Motor neuron (in vitro differentiated cells): ENCODE measurements at regions not wholly inside any gene's neighbourhood (a gene's known extent, or its start where the extent isn't known, plus 50 kb on each side); places are given as distances from the start of the nearest gene placed in this dataset.
"Not testable (repeated sequence)": the region's sequence is repeated elsewhere in the genome, so short reads cannot be mapped to it uniquely, and the experiment has no call there.

Experiments
- ATAC-seq, 8 experiments: fragments of 200-7000 bp; cut with Tn5 transposase; replicated peaks in 6 of 8; 2 replicates each; pipeline ENCODE4 v1.8.0; 2021; ENCODE audit warnings: mild to moderate bottlenecking in 8 of 8, moderate library complexity in 8 of 8
- H3K27ac ChIP-seq, 2 donors: fragments of 250-450 bp; sonication (Bioruptor Pico); 2 replicates each; pipeline ENCODE4 v1.9.0; 2021; ENCODE audit warnings: antibody characterized with exemption in 2 of 2, mild to moderate bottlenecking in 2 of 2, moderate library complexity in 1 of 2
- H3K4me1 ChIP-seq, 2 donors: fragments of 250-450 bp; sonication (Bioruptor Pico); replicated peaks in 1 of 2; 2 replicates each; pipeline ENCODE4 v1.6.1; 2021; ENCODE audit warnings: antibody characterized with exemption in 2 of 2, mild to moderate bottlenecking in 2 of 2, moderate library complexity in 1 of 2
- H3K4me3 ChIP-seq, 5 donors: fragments of 250-450 bp; sonication (Bioruptor Pico); 2 replicates each; pipeline ENCODE4 v1.9.0; 2021; ENCODE audit warnings: antibody characterized with exemption in 5 of 5, mild to moderate bottlenecking in 5 of 5, moderate library complexity in 4 of 5
- WGBS, 10 experiments: fragments of 450-650 bp; shearing (Covaris generic); methylation state at CpG; one replicate each; pipeline ENCODE4 v1.0.0; 2022; 5-methylcytosine and 5-hydroxymethylcytosine counted together
- in situ Hi-C, 9 experiments: fragments of 400-800 bp; cut with MboI; loops; one replicate each; pipeline ENCODE4 v1.15.0; 2021; ENCODE audit warnings: low sequenced_read_pairs in 9 of 9, low pct_unique_long_range_greater_than_20kb in 2 of 9; ENCODE audit not compliant: unreplicated experiment in 9 of 9

- no peak overlapping the region for H3K4me3 ChIP-seq
- in situ Hi-C loops = no loop called here
- 0 to 74% (median 50%) methylated on average over 1 to 2 of the region's 2 CpGs; no CpG with 5 or more reads in 5 of the 10 experiments for WGBS, 10 experiments
- H3K27ac ChIP-seq = no peak overlapping the region
- no peak for ATAC-seq
- no peaks in the 10 kb centered on the region for H3K4me1 ChIP-seq
These were observed 1012.9 kb downstream of the RAB28 start for GRCh38 chr4:12471193-12471592.

DNA sequence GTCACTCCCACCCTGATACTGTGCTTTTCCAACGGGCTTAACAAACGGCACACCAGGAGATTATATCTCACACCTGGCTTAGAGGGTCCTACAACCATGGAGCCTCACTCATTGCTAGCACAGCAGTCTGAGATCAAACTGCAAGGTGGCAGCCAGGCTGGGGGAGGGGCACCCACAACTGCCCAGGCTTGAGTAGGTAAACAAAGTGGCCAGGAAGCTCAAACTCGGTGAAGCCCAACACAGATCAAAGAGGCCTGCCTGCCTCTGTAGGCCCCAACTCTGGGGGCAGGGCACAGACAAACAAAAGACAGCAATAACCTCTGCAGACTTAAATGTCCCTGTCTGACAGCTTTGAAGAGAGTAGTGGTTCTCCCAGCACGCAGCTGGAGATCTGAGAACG, 1022.6 kb downstream of the RAB28 start:
- H3K4me1 ChIP-seq, H3K4me3 ChIP-seq, H3K27ac ChIP-seq, ATAC-seq, in situ Hi-C loops: not testable (repeated sequence)
- 0 to 80% methylated on average over 2 of the region's 5 CpGs; no CpG with 5 or more reads in 8 of the 10 experiments for WGBS, 10 experiments

DNA sequence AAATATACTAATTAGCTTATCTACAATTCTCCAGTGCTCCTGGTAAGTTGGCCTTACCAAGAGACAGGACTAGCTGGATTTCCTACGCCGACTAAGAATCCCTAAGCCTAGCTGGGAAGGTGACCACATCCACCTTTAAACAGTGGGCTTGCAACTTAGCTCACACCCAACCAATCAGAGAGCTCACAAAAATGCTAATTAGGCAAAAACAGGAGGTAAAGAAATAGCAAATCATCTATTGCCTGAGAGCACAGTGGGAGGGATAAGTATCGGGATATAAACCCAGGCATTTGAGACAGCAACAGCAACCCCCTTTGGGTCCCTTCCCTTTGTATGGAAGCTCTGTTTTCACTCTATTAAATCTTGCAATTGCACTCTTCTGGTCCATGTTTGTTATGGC, 1025.0 kb downstream of the RAB28 start:
- ATAC-seq = no peak
- in situ Hi-C loops = no loop called here

GRCh38 chr4:12458621-12459020, 1025.5 kb downstream of the RAB28 start:
- in situ Hi-C loops = no loop called here
- H3K27ac ChIP-seq = no peak overlapping the region
- no peaks in the 10 kb centered on the region for H3K4me1 ChIP-seq
- 0 to 100% (median 86%) methylated on average over 1 to 2 of the region's 2 CpGs; no CpG with 5 or more reads in 3 of the 10 experiments for WGBS, 10 experiments
- ATAC-seq = no peak
- no peak overlapping the region for H3K4me3 ChIP-seq

More for the DNA sequence above, 1025.0 kb downstream of the RAB28 start:
- Histone ChIP-seq H3K4me3 (no peak overlapping the region), H3K4me1 (no peaks in the 10 kb centered on the region), H3K27ac (no peak overlapping the region)
- 58 to 100% (median 100%) methylated on average over 1 to 2 of the region's 3 CpGs; no CpG with 5 or more reads in 6 of the 10 experiments for WGBS, 10 experiments

GRCh38 chr4:12452291-12452690, 1023.6 kb upstream of the HS3ST1 start:
- in situ Hi-C loops = no loop called here
- no peak overlapping the region for H3K4me3 ChIP-seq
- no peak for ATAC-seq
- 0 to 83% (median 56%) methylated on average over 1 to 3 of the region's 3 CpGs; no CpG with 5 or more reads in 2 of the 10 experiments for WGBS, 10 experiments
- peaks cover 0 to 5% of the 10 kb centered on the region in 2 donors for H3K4me1 ChIP-seq
- no peak overlapping the region for H3K27ac ChIP-seq

GRCh38 chr4:12447451-12447850, 1018.8 kb upstream of the HS3ST1 start:
- peaks cover 6 to 12% of the 10 kb centered on the region in 2 donors for H3K4me1 ChIP-seq
- no peak overlapping the region for H3K27ac ChIP-seq
- H3K4me3 ChIP-seq = no peak overlapping the region
- WGBS, 10 experiments = 6 to 100% (median 86%) methylated on average over 1 to 3 of the region's 3 CpGs; no CpG with 5 or more reads in 1 of the 10 experiments
- in situ Hi-C loops = no loop called here
- no peak for ATAC-seq

- no peak overlapping the region for H3K27ac ChIP-seq
- peak in 6 of 8 experiments; percentile 32 to 54 (median 48) for ATAC-seq
- H3K4me1 ChIP-seq = peaks cover 6 to 12% of the 10 kb centered on the region in 2 donors
- no peak overlapping the region for H3K4me3 ChIP-seq
- in situ Hi-C loops = no loop called here
- 0 to 100% (median 53%) methylated on average over 1 to 2 of the region's 2 CpGs; no CpG with 5 or more reads in 3 of the 10 experiments for WGBS, 10 experiments
These were observed 1018.0 kb upstream of the HS3ST1 start for GRCh38 chr4:12446657-12447185.

- Histone ChIP-seq H3K4me1 (peaks cover 6 to 12% of the 10 kb centered on the region in 2 donors), H3K27ac (no peak overlapping the region), H3K4me3 (no peak overlapping the region)
- WGBS, 10 experiments = 0 to 90% (median 65%) methylated on average over 1 to 5 of the region's 5 CpGs; no CpG with 5 or more reads in 3 of the 10 experiments
- peak in 6 of 8 experiments; percentile 19 to 71 (median 54) for ATAC-seq
- in situ Hi-C loops = no loop called here
These were observed 1017.6 kb upstream of the HS3ST1 start for GRCh38 chr4:12446256-12446655.

DNA sequence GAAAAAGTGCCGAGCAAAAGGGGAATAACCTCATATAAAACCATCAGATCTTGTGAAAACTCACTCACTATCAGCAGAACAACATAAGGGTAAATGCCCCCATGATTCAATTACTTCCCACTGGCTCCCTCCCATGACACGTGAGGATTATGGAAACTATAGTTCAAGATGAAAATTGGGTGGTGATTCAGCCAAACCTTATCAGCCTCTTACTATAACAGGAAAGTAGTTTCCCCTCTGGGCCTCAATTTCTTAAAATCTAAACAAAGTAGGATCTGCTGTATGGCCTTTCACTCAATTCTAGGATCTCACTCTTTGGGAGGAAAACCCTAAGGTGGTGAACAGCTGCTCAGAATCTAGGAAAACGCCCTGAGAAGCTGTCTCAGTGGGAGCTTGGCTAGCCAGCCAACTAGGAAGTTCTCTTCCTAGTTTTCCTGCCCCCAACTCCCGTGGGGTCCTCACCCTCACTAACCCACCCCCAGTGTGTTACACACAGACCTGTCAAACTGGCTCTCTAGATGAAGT, 1017.1 kb upstream of the HS3ST1 start:
- peak in 3 of 8 experiments; percentile 7 to 17 (median 17) for ATAC-seq
- in situ Hi-C loops = no loop called here
- WGBS, 10 experiments = 0 to 75% (median 58%) methylated on average over 1 to 4 of the region's 4 CpGs; no CpG with 5 or more reads in 2 of the 10 experiments
- Histone ChIP-seq H3K27ac (no peak overlapping the region), H3K4me1 (peaks cover 6 to 12% of the 10 kb centered on the region in 2 donors), H3K4me3 (no peak overlapping the region)

DNA sequence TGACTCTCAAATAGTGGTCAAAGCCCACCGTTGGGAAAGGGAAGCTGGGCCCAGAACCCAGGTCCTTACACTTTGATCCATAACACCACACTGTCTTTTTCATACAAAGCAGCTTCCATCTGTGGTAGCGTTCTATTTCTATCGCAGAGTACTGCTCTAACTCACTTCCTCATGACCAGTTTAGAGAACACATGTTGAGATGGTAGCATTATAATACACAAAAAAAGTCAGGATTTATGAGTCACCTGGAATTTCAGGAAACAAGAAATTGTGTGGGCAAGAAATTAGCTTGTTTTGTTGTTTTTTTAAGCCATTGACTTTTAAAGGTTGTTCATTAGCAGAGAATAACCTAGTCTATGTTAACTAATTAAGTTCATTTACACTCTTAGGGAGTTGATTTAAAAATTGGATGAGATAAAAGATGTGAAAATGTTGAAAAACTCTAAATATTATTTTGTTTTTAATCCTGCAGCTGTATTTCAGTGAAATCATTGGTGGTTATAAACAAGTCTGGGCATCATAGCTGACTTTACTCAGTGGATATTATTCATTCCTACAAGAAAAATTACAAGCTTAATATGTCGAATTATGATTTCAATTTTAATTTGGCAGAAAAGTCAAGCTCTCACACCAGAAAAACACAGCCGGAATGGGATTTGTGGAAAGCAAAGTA, 1011.1 kb upstream of the HS3ST1 start:
- H3K4me3 ChIP-seq = no peak overlapping the region
- ATAC-seq = no peak
- in situ Hi-C loops = no loop called here
- H3K4me1 ChIP-seq = no peaks in the 10 kb centered on the region
- H3K27ac ChIP-seq = no peak overlapping the region
- 0 to 93% (median 71%) methylated on average over 1 to 5 of the region's 5 CpGs for WGBS, 10 experiments

DNA sequence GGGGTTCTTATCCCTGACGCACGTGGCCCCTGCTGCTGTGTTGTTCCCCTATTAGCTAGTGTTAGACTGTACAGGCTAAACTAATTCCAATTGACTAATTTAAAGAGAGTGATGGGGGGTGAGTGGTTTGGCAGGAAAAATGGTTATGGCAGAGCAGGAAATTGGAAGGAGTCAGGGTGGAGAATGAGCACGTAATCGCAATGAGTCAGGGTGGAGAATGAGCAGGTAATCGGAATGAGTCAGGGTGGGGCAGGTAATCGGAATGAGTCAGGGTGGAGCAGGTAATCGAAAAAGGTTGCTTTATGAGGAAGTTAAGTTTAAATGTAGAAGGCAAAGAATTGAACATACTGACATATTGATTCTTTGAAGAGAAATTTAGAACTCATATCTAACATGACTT, 1002.6 kb upstream of the HS3ST1 start:
- ATAC-seq, H3K27ac ChIP-seq, in situ Hi-C loops, H3K4me1 ChIP-seq, H3K4me3 ChIP-seq: not testable (repeated sequence)
- 18 to 100% (median 91%) methylated on average over 2 to 7 of the region's 7 CpGs for WGBS, 10 experiments

DNA sequence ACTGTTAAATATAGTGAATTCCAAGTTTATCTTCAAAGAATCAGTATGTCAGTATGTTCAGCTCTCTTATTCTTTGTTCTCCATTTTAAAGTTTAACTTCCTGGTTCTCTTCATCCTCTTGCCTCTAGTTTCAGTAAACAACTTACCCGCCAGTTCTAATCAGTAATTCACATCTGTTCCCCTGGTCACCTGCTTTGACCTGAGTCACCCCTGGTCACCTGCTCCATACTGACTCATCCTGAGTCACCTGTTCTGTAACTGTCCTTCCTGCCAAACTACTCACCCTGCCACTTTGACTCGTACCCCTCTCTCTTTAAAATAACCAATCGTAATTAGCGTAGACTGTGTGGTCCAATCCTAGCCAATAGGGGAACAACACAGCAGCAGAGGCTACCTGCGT, 992.7 kb upstream of the HS3ST1 start:
- 60 to 100% (median 100%) methylated on average over 1 to 5 of the region's 5 CpGs for WGBS, 10 experiments
- no peak overlapping the region for H3K4me3 ChIP-seq
- in situ Hi-C loops = no loop called here
- no peak for ATAC-seq
- H3K4me1 ChIP-seq = no peaks in the 10 kb centered on the region
- H3K27ac ChIP-seq = no peak overlapping the region

GRCh38 chr4:12416755-12417154, 988.1 kb upstream of the HS3ST1 start:
- in situ Hi-C loops = no loop called here
- 0 to 100% (median 46%) methylated on average over 1 of the region's 1 CpG; no CpG with 5 or more reads in 4 of the 10 experiments for WGBS, 10 experiments

More at GRCh38 chr4:12416755-12417154, 988.1 kb upstream of the HS3ST1 start:
- Histone ChIP-seq H3K4me3 (no peak overlapping the region), H3K27ac (no peak overlapping the region), H3K4me1 (no peaks in the 10 kb centered on the region)
- peak in 4 of 8 experiments; percentile 15 to 52 (median 30) for ATAC-seq
